GM23338 (cell line): ENCODE measurements at regions not wholly inside any gene's neighbourhood (a gene's known extent, or its start where the extent isn't known, plus 50 kb on each side); places are given as distances from the start of the nearest gene placed in this dataset.

Experiments used
- ATAC-seq: fragments of 200-7000 bp; cut with Tn5 transposase; 3 replicates; pipeline ENCODE4 v1.9.1; 2020
- DNase-seq: peaks from one replicate; pipeline ENCODE4 v3.0.0-alpha.2; 2015; ENCODE audit warnings: low spot score
- H2AFZ ChIP-seq: fragments of 200-600 bp; sonication (generic); 2 replicates; pipeline ENCODE4 v1.8.0; 2016; ENCODE audit warnings: antibody characterized with exemption, mild to moderate bottlenecking, moderate library complexity
- H3F3A ChIP-seq: fragments of 200-600 bp; sonication (generic); replicated peaks from 2 replicates; pipeline ENCODE4 v1.8.0; 2017; ENCODE audit warnings: antibody characterized with exemption, mixed run types, low read depth
- H3K27ac ChIP-seq: fragments of 200-600 bp; sonication (generic); 2 replicates; pipeline ENCODE4 v1.6.1; 2016; ENCODE audit warnings: low read depth
- H3K27me3 ChIP-seq: fragments of 200-600 bp; sonication (generic); 2 replicates; pipeline ENCODE4 v1.8.0; 2016; ENCODE audit warnings: mild to moderate bottlenecking, mixed run types, moderate library complexity; ENCODE audit not compliant: insufficient read depth
- H3K36me3 ChIP-seq: fragments of 200-600 bp; sonication (generic); 2 replicates; pipeline ENCODE4 v1.8.0; 2016; ENCODE audit warnings: mild to moderate bottlenecking; ENCODE audit not compliant: insufficient read depth
- H3K4me1 ChIP-seq: fragments of 200-600 bp; sonication (generic); 2 replicates; pipeline ENCODE4 v1.8.0; 2016; ENCODE audit warnings: mild to moderate bottlenecking, moderate library complexity; ENCODE audit not compliant: insufficient read depth
- H3K4me2 ChIP-seq: fragments of 200-600 bp; sonication (generic); 2 replicates; pipeline ENCODE4 v1.7.1; 2017; ENCODE audit warnings: mixed run types
- H3K4me3 ChIP-seq: fragments of 200-600 bp; sonication (generic); 2 replicates; pipeline ENCODE4 v1.6.1; 2016; ENCODE audit warnings: mixed run types
- H3K79me2 ChIP-seq: fragments of 200-600 bp; sonication (generic); replicated peaks from 2 replicates; pipeline ENCODE4 v1.8.0; 2017; ENCODE audit warnings: mild to moderate bottlenecking; ENCODE audit not compliant: insufficient read depth
- H3K9me2 ChIP-seq: fragments of 200-600 bp; sonication (generic); 2 replicates; pipeline ENCODE4 v1.8.0; 2017; ENCODE audit not compliant: insufficient read depth
- H4K20me1 ChIP-seq: fragments of 200-600 bp; sonication (generic); replicated peaks from 2 replicates; pipeline ENCODE4 v1.8.0; 2017; ENCODE audit warnings: mild to moderate bottlenecking; ENCODE audit not compliant: insufficient read depth
- H3K27ac Mint-ChIP-seq: 2 replicates; pipeline ENCODE4 v1.8.0; 2020; ENCODE audit warnings: inconsistent platforms, mild to moderate bottlenecking, moderate library complexity, mixed read lengths
- H3K27me3 Mint-ChIP-seq: 3 replicates; pipeline ENCODE4 v1.8.0; 2022; ENCODE audit warnings: low read depth, mild to moderate bottlenecking, moderate library complexity, mixed read lengths, inconsistent platforms; ENCODE audit not compliant: insufficient read depth, poor library complexity
- H3K36me3 Mint-ChIP-seq: 3 replicates; pipeline ENCODE4 v1.8.0; 2021; ENCODE audit warnings: low read depth, mild to moderate bottlenecking, inconsistent platforms, moderate library complexity, mixed read lengths
- H3K4me1 Mint-ChIP-seq: 3 replicates; pipeline ENCODE4 v1.8.0; 2020; ENCODE audit warnings: mild to moderate bottlenecking, inconsistent platforms, mixed read lengths
- H3K4me3 Mint-ChIP-seq: 3 replicates; pipeline ENCODE4 v1.8.0; 2021; ENCODE audit warnings: moderate library complexity, mild to moderate bottlenecking, inconsistent platforms, mixed read lengths
- H3K9me3 Mint-ChIP-seq: 3 replicates; pipeline ENCODE4 v1.8.0; 2020; ENCODE audit warnings: moderate library complexity, mild to moderate bottlenecking, inconsistent platforms, mixed read lengths
- CREB1 ChIP-seq: fragments of 250-450 bp; sonication (Bioruptor Pico); IDR thresholded peaks from 2 replicates; pipeline ENCODE4 v1.5.0; 2020; ENCODE audit warnings: low read depth, mild to moderate bottlenecking, moderate library complexity
- EZH2 ChIP-seq: fragments of 200-600 bp; sonication (generic); IDR thresholded peaks from one replicate; pipeline ENCODE4 v1.8.0; 2017; ENCODE audit warnings: antibody characterized with exemption, mild to moderate bottlenecking, low read depth; ENCODE audit not compliant: unreplicated experiment
- EZH2phosphoT487 ChIP-seq: fragments of 200-600 bp; sonication (generic); IDR thresholded peaks from one replicate; pipeline ENCODE4 v1.8.1; 2018; ENCODE audit warnings: antibody characterized with exemption; ENCODE audit not compliant: unreplicated experiment
- JUNB ChIP-seq: IDR thresholded peaks from one replicate; pipeline ENCODE4 v1.6.1; 2016; ENCODE audit warnings: antibody characterized with exemption; ENCODE audit not compliant: unreplicated experiment
- NANOG ChIP-seq: IDR thresholded peaks from 2 replicates; pipeline ENCODE4 v1.6.1; 2016; ENCODE audit warnings: antibody characterized with exemption, borderline replicate concordance
- POLR2AphosphoS5 ChIP-seq: IDR thresholded peaks from 2 replicates; pipeline ENCODE4 v1.6.1; 2016; ENCODE audit warnings: antibody characterized with exemption, low read depth
- ZNF114 ChIP-seq: fragments of 250-450 bp; sonication (Bioruptor Pico); IDR thresholded peaks from 2 replicates; pipeline ENCODE4 v1.5.0; 2020; ENCODE audit warnings: mild to moderate bottlenecking, moderate library complexity
- ZNF331 ChIP-seq: fragments of 250-450 bp; sonication (Bioruptor Pico); IDR thresholded peaks from 2 replicates; pipeline ENCODE4 v1.5.0; 2020; ENCODE audit warnings: low read depth, mild to moderate bottlenecking, moderate library complexity
- TF ChIP-seq, protein P1 (sequence below): IDR thresholded peaks from 2 replicates; pipeline ENCODE4 v1.6.1; 2016; ENCODE audit warnings: antibody characterized with exemption
- TF ChIP-seq, protein P2 (sequence below), 2 experiments: fragments of 200-600 bp in 1 of 2; sonication (generic) in 1 of 2; conservative IDR thresholded peaks; 2 replicates each; pipeline versions ENCODE4 v1.5.1 to v1.6.1; 2016 to 2017; ENCODE audit warnings: antibody characterized with exemption in 2 of 2, low read depth in 2 of 2, mild to moderate bottlenecking in 2 of 2, moderate library complexity in 1 of 2
- TF ChIP-seq, protein P3 (sequence below): IDR thresholded peaks from one replicate; pipeline ENCODE4 v1.6.1; 2018; ENCODE audit warnings: antibody characterized with exemption; ENCODE audit not compliant: unreplicated experiment
- TF ChIP-seq, protein P4 (sequence below): fragments of 250-450 bp; sonication (Bioruptor Pico); IDR thresholded peaks from 2 replicates; pipeline ENCODE4 v1.5.0; 2020; ENCODE audit warnings: mild to moderate bottlenecking, moderate library complexity

DNA sequence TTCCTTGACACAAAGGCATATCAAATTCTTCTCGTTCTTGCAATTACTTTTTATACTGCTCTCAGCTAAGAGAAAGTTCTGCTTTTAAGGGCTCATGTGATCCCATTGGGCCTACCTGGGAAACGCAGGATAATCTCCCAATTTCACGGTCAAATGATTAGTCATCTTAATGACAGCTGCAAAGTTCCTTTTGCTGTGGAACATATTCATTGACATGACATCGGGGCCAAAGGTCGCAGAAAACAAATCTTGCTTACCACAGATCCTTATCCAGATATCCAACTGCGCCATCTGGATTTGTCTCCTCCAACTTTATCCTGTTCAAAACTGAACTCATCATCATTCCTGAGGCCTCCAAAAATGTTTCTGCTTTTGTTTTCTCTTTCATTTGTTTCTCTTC lies 1085.6 kb upstream of the WWC1 start:
- Histone ChIP-seq H3K4me2 (no peak overlapping the region), H3K27me3 (no peaks in the 10 kb centered on the region), H3K4me1 (no peaks in the 10 kb centered on the region), H3K79me2 (no peaks in the 10 kb centered on the region), H2AFZ (0 out of 2 replicates have a peak overlapping the region, but pooled peaks have one; percentile 10), H3K9me2 (peaks cover 10% of the 10 kb centered on the region; the same call in 1 of the 2 replicates), H3K27ac (no peak overlapping the region), H3K4me3 (no peak overlapping the region), H3K36me3 (no peaks in the 10 kb centered on the region), H4K20me1 (no peaks in the 10 kb centered on the region), H3F3A (no peaks in the 10 kb centered on the region)
- ATAC-seq: no peak
- Mint-ChIP-seq H3K27me3 (peaks cover 3% of the 10 kb centered on the region), H3K4me3 (no peak overlapping the region), H3K4me1 (no peaks in the 10 kb centered on the region), H3K36me3 (no peaks in the 10 kb centered on the region), H3K9me3 (no peaks in the 10 kb centered on the region; the same call in 2 of the 3 replicates), H3K27ac (0 out of 2 replicates have a peak overlapping the region, but pooled peaks have one; percentile 6)
- TF ChIP-seq NANOG (no peak), JUNB (no peak), ZNF331 (CRISPR knock-in tag) (no peak), EZH2 (no peak), POLR2AphosphoS5 (no peak), CREB1 (no peak), EZH2phosphoT487 (no peak), ZNF114 (CRISPR knock-in tag) (no peak)
- TF ChIP-seq, protein P1, sequence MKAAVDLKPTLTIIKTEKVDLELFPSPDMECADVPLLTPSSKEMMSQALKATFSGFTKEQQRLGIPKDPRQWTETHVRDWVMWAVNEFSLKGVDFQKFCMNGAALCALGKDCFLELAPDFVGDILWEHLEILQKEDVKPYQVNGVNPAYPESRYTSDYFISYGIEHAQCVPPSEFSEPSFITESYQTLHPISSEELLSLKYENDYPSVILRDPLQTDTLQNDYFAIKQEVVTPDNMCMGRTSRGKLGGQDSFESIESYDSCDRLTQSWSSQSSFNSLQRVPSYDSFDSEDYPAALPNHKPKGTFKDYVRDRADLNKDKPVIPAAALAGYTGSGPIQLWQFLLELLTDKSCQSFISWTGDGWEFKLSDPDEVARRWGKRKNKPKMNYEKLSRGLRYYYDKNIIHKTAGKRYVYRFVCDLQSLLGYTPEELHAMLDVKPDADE: no peak
- TF ChIP-seq, protein P2, sequence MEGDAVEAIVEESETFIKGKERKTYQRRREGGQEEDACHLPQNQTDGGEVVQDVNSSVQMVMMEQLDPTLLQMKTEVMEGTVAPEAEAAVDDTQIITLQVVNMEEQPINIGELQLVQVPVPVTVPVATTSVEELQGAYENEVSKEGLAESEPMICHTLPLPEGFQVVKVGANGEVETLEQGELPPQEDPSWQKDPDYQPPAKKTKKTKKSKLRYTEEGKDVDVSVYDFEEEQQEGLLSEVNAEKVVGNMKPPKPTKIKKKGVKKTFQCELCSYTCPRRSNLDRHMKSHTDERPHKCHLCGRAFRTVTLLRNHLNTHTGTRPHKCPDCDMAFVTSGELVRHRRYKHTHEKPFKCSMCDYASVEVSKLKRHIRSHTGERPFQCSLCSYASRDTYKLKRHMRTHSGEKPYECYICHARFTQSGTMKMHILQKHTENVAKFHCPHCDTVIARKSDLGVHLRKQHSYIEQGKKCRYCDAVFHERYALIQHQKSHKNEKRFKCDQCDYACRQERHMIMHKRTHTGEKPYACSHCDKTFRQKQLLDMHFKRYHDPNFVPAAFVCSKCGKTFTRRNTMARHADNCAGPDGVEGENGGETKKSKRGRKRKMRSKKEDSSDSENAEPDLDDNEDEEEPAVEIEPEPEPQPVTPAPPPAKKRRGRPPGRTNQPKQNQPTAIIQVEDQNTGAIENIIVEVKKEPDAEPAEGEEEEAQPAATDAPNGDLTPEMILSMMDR (conservative IDR thresholded peaks at IDR 0.05; ENCODE audit: low read depth in 2 of 2): no peak
- TF ChIP-seq, protein P3, sequence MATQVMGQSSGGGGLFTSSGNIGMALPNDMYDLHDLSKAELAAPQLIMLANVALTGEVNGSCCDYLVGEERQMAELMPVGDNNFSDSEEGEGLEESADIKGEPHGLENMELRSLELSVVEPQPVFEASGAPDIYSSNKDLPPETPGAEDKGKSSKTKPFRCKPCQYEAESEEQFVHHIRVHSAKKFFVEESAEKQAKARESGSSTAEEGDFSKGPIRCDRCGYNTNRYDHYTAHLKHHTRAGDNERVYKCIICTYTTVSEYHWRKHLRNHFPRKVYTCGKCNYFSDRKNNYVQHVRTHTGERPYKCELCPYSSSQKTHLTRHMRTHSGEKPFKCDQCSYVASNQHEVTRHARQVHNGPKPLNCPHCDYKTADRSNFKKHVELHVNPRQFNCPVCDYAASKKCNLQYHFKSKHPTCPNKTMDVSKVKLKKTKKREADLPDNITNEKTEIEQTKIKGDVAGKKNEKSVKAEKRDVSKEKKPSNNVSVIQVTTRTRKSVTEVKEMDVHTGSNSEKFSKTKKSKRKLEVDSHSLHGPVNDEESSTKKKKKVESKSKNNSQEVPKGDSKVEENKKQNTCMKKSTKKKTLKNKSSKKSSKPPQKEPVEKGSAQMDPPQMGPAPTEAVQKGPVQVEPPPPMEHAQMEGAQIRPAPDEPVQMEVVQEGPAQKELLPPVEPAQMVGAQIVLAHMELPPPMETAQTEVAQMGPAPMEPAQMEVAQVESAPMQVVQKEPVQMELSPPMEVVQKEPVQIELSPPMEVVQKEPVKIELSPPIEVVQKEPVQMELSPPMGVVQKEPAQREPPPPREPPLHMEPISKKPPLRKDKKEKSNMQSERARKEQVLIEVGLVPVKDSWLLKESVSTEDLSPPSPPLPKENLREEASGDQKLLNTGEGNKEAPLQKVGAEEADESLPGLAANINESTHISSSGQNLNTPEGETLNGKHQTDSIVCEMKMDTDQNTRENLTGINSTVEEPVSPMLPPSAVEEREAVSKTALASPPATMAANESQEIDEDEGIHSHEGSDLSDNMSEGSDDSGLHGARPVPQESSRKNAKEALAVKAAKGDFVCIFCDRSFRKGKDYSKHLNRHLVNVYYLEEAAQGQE: no peak
- TF ChIP-seq, protein P4, sequence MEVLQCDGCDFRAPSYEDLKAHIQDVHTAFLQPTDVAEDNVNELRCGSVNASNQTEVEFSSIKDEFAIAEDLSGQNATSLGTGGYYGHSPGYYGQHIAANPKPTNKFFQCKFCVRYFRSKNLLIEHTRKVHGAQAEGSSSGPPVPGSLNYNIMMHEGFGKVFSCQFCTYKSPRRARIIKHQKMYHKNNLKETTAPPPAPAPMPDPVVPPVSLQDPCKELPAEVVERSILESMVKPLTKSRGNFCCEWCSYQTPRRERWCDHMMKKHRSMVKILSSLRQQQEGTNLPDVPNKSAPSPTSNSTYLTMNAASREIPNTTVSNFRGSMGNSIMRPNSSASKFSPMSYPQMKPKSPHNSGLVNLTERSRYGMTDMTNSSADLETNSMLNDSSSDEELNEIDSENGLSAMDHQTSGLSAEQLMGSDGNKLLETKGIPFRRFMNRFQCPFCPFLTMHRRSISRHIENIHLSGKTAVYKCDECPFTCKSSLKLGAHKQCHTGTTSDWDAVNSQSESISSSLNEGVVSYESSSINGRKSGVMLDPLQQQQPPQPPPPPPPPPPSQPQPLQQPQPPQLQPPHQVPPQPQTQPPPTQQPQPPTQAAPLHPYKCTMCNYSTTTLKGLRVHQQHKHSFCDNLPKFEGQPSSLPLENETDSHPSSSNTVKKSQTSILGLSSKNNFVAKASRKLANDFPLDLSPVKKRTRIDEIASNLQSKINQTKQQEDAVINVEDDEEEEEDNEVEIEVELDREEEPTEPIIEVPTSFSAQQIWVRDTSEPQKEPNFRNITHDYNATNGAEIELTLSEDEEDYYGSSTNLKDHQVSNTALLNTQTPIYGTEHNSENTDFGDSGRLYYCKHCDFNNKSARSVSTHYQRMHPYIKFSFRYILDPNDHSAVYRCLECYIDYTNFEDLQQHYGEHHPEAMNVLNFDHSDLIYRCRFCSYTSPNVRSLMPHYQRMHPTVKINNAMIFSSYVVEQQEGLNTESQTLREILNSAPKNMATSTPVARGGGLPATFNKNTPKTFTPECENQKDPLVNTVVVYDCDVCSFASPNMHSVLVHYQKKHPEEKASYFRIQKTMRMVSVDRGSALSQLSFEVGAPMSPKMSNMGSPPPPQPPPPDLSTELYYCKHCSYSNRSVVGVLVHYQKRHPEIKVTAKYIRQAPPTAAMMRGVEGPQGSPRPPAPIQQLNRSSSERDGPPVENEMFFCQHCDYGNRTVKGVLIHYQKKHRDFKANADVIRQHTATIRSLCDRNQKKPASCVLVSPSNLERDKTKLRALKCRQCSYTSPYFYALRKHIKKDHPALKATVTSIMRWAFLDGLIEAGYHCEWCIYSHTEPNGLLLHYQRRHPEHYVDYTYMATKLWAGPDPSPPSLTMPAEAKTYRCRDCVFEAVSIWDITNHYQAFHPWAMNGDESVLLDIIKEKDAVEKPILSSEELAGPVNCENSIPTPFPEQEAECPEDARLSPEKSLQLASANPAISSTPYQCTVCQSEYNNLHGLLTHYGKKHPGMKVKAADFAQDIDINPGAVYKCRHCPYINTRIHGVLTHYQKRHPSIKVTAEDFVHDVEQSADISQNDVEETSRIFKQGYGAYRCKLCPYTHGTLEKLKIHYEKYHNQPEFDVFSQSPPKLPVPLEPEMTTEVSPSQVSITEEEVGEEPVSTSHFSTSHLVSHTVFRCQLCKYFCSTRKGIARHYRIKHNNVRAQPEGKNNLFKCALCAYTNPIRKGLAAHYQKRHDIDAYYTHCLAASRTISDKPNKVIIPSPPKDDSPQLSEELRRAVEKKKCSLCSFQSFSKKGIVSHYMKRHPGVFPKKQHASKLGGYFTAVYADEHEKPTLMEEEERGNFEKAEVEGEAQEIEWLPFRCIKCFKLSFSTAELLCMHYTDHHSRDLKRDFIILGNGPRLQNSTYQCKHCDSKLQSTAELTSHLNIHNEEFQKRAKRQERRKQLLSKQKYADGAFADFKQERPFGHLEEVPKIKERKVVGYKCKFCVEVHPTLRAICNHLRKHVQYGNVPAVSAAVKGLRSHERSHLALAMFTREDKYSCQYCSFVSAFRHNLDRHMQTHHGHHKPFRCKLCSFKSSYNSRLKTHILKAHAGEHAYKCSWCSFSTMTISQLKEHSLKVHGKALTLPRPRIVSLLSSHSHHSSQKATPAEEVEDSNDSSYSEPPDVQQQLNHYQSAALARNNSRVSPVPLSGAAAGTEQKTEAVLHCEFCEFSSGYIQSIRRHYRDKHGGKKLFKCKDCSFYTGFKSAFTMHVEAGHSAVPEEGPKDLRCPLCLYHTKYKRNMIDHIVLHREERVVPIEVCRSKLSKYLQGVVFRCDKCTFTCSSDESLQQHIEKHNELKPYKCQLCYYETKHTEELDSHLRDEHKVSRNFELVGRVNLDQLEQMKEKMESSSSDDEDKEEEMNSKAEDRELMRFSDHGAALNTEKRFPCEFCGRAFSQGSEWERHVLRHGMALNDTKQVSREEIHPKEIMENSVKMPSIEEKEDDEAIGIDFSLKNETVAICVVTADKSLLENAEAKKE: no peak
- DNase-seq: no peak
